GM23248 (cell line): ENCODE measurements at regions not wholly inside any gene's neighbourhood (a gene's known extent, or its start where the extent isn't known, plus 50 kb on each side); places are given as distances from the start of the nearest gene placed in this dataset.

ENCODE experiments used
- DNase-seq: peaks from one replicate; pipeline ENCODE4 v3.0.0-alpha.2; 2015
- H2AFZ ChIP-seq: fragments of 200-600 bp; sonication (generic); 2 replicates; pipeline ENCODE4 v1.6.1; 2016; ENCODE audit warnings: antibody characterized with exemption
- H3F3A ChIP-seq: fragments of 200-600 bp; sonication (generic); 2 replicates; pipeline ENCODE4 v1.6.1; 2016; ENCODE audit warnings: mild to moderate bottlenecking, antibody characterized with exemption, mixed run types; ENCODE audit not compliant: insufficient read depth
- H3K27ac ChIP-seq: fragments of 200-600 bp; sonication (generic); 2 replicates; pipeline ENCODE4 v1.5.1; 2016; ENCODE audit warnings: mild to moderate bottlenecking
- H3K27me3 ChIP-seq: fragments of 200-600 bp; sonication (generic); replicated peaks from 2 replicates; pipeline ENCODE4 v1.6.1; 2016; ENCODE audit warnings: mild to moderate bottlenecking; ENCODE audit not compliant: insufficient read depth
- H3K36me3 ChIP-seq: fragments of 200-600 bp; sonication (generic); 2 replicates; pipeline ENCODE4 v1.6.1; 2016; ENCODE audit warnings: low read depth, mild to moderate bottlenecking
- H3K4me1 ChIP-seq: fragments of 200-600 bp; sonication (generic); 2 replicates; pipeline ENCODE4 v1.6.1; 2016; ENCODE audit warnings: mild to moderate bottlenecking; ENCODE audit not compliant: insufficient read depth
- H3K4me2 ChIP-seq: fragments of 200-600 bp; sonication (generic); one replicate; pipeline ENCODE4 v1.6.1; 2016; ENCODE audit warnings: mild to moderate bottlenecking; ENCODE audit not compliant: unreplicated experiment
- H3K4me3 ChIP-seq: fragments of 200-600 bp; sonication (generic); 2 replicates; pipeline ENCODE4 v1.5.1; 2016; ENCODE audit warnings: mild to moderate bottlenecking
- H3K79me2 ChIP-seq: fragments of 200-600 bp; sonication (generic); 2 replicates; pipeline ENCODE4 v1.6.1; 2016; ENCODE audit warnings: mild to moderate bottlenecking; ENCODE audit not compliant: insufficient read depth
- H3K9ac ChIP-seq: fragments of 200-600 bp; sonication (generic); 2 replicates; pipeline ENCODE4 v1.6.1; 2016; ENCODE audit warnings: mild to moderate bottlenecking
- H3K9me2 ChIP-seq: fragments of 200-600 bp; sonication (generic); 2 replicates; pipeline ENCODE4 v1.6.1; 2016; ENCODE audit warnings: mixed run types, mild to moderate bottlenecking, moderate library complexity; ENCODE audit not compliant: insufficient read depth
- H3K9me3 ChIP-seq: fragments of 200-600 bp; sonication (generic); one replicate; pipeline ENCODE4 v1.6.1; 2017; ENCODE audit warnings: low read depth
- H4K20me1 ChIP-seq: fragments of 200-600 bp; sonication (generic); 2 replicates; pipeline ENCODE4 v1.6.0; 2016; ENCODE audit not compliant: insufficient read depth
- EZH2 ChIP-seq: fragments of 200-600 bp; sonication (generic); IDR thresholded peaks from 2 replicates; pipeline ENCODE4 v1.6.1; 2018; ENCODE audit warnings: antibody characterized with exemption, mild to moderate bottlenecking; ENCODE audit not compliant: insufficient read depth, poor library complexity, severe bottlenecking
- EZH2phosphoT487 ChIP-seq: fragments of 200-600 bp; sonication (generic); IDR thresholded peaks from 2 replicates; pipeline ENCODE4 v1.6.1; 2018; ENCODE audit warnings: antibody characterized with exemption, moderate library complexity, mild to moderate bottlenecking, low read depth; ENCODE audit not compliant: insufficient read depth
- WGBS, 2 experiments: methylation state at CpG; one replicate each; pipeline ENCODE4 v1.1.6; 2015 to 2017; ENCODE audit warnings: low lambda C conversion rate in 2 of 2, low coverage in 1 of 2; ENCODE audit errors: missing lambda C conversion rate in 2 of 2; 5-methylcytosine and 5-hydroxymethylcytosine counted together
- in situ Hi-C: fragments of 300-500 bp; cut with MboI; formaldehyde crosslinking; loops from 2 replicates; pipeline ENCODE4 v1.15.0; 2020

GRCh38 chr1:18020021-18020817 is 87.4 kb upstream of the IGSF21 start:
- Histone ChIP-seq H3K9me3 (no peaks in the 10 kb centered on the region), H3K4me2 (no peak overlapping the region), H3K79me2 (no peaks in the 10 kb centered on the region), H3F3A (no peaks in the 10 kb centered on the region), H3K27me3 (peaks cover 14% of the 10 kb centered on the region; the same call in 1 of the 2 replicates), H3K4me3 (no peak overlapping the region), H3K4me1 (no peaks in the 10 kb centered on the region), H3K9ac (no peak overlapping the region), H3K9me2 (no peaks in the 10 kb centered on the region), H3K36me3 (no peaks in the 10 kb centered on the region), H3K27ac (no peak overlapping the region), H2AFZ (no peak overlapping the region), H4K20me1 (no peaks in the 10 kb centered on the region)
- in situ Hi-C loops: no loop called here
- 28 to 31% methylated on average over 6 to 7 of the region's 7 CpGs for WGBS, 2 experiments
- TF ChIP-seq EZH2phosphoT487 (no peak), EZH2 (no peak)
- no peak for DNase-seq

GRCh38 chr1:18021242-18021641 is 86.4 kb upstream of the IGSF21 start:
- Histone ChIP-seq H3K9me3 (no peaks in the 10 kb centered on the region), H3K4me1 (no peaks in the 10 kb centered on the region), H3K4me3 (no peak overlapping the region), H3K27ac (no peak overlapping the region), H3K4me2 (no peak overlapping the region), H3K27me3 (peaks cover 8% of the 10 kb centered on the region; the same call in 1 of the 2 replicates), H3K9ac (no peak overlapping the region), H2AFZ (no peak overlapping the region), H3K36me3 (no peaks in the 10 kb centered on the region), H4K20me1 (no peaks in the 10 kb centered on the region), H3K9me2 (no peaks in the 10 kb centered on the region), H3K79me2 (no peaks in the 10 kb centered on the region), H3F3A (no peaks in the 10 kb centered on the region)
- WGBS, 2 experiments: 24 to 26% methylated on average over 6 of the region's 6 CpGs
- TF ChIP-seq EZH2: no peak
- no peak for TF ChIP-seq EZH2phosphoT487
- peak; percentile 3 for DNase-seq
- in situ Hi-C loops: no loop called here

GRCh38 chr1:18032172-18032859 is 75.3 kb upstream of the IGSF21 start:
- DNase-seq: no peak
- Histone ChIP-seq H3K79me2 (no peaks in the 10 kb centered on the region), H4K20me1 (no peaks in the 10 kb centered on the region), H3K27me3 (no peaks in the 10 kb centered on the region; the same call in 1 of the 2 replicates), H3K9me3 (no peaks in the 10 kb centered on the region), H3K4me1 (no peaks in the 10 kb centered on the region), H3K36me3 (no peaks in the 10 kb centered on the region), H3K9ac (no peak overlapping the region), H3K27ac (no peak overlapping the region), H3K9me2 (no peaks in the 10 kb centered on the region), H3K4me2 (no peak overlapping the region), H3K4me3 (no peak overlapping the region), H2AFZ (no peak overlapping the region), H3F3A (no peaks in the 10 kb centered on the region)
- WGBS, 2 experiments: 22 to 23% methylated on average over 13 of the region's 13 CpGs
- in situ Hi-C loops: no loop called here
- no peak for TF ChIP-seq EZH2phosphoT487
- no peak for TF ChIP-seq EZH2

GRCh38 chr1:18035145-18035544 is 72.5 kb upstream of the IGSF21 start:
- no peaks in the 10 kb centered on the region for H3K79me2 ChIP-seq
- H3K36me3 ChIP-seq: no peaks in the 10 kb centered on the region
- H3K9me2 ChIP-seq: no peaks in the 10 kb centered on the region
- H3K9ac ChIP-seq: no peak overlapping the region
- no peak for DNase-seq
- no peak overlapping the region for H3K27ac ChIP-seq
- in situ Hi-C loops: no loop called here
- 9 to 13% methylated on average over 3 of the region's 3 CpGs for WGBS, 2 experiments
- H3K4me1 ChIP-seq: no peaks in the 10 kb centered on the region
- no peak overlapping the region for H2AFZ ChIP-seq
- H3K4me3 ChIP-seq: no peak overlapping the region
- TF ChIP-seq EZH2phosphoT487 (no peak), EZH2 (no peak)
- no peaks in the 10 kb centered on the region for H3K9me3 ChIP-seq
- no peaks in the 10 kb centered on the region; the same call in 1 of the 2 replicates for H3K27me3 ChIP-seq
- no peaks in the 10 kb centered on the region for H3F3A ChIP-seq
- H4K20me1 ChIP-seq: no peaks in the 10 kb centered on the region
- H3K4me2 ChIP-seq: no peak overlapping the region
